ENCODE measurements at regions not wholly inside any gene's neighbourhood (a gene's known extent, or its start where the extent isn't known, plus 50 kb on each side); places are given as distances from the start of the nearest gene placed in this dataset.

DNA sequence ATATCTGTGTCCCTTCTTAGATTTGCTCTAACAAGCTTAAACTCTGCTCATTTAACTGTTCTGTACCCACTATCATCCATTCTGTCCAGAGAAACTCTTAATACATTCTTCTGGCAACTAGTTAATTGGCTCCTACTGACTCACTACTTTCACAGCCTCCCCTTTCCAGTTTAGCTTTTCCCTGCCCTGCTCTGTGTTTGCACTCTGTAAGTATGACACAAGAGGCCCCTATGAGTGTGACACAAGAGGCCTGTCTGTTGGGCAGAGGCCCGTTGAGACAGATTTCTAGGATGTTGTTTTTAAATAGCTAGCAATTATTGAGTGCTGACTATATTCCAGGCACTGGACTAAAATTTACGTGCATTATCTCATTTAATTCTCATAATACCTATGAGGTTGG, 246.0 kb upstream of the DAAM1 start:
- TF ChIP-seq GATA3 (IDR thresholded peaks at IDR 0.05; ENCODE audit: low read depth, low read length), result no peak
- no peak for TF ChIP-seq GATA2 (IDR thresholded peaks at IDR 0.05; ENCODE audit: low read depth, low read length)

DNA sequence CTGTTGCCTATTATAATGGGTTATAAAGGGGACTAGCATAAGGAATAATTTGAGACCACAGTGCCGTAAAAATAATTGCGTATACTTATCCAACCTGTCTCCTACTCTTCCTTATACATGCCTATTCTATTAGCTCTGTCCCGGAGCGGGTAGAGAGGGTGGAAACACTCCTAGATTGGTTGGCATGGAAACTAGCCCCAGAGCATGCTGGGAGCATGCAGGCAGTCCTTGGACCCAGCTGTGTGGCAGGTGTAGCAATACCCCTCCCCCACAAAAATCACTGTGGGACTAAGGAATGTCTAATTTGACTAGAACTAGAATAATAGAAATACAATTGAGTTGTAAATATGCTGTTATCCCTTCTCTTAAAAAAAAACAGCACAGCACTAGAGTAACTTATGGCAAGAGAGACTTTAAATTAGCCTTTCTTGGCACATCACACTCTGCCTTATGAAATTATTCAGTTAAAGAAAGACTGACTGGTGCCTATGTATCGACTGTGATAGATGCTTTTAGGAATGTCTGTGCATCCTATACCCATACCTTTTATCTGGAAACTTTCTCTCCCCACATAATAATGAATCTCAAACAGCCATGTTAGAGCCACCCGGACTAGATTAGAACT, 244.0 kb upstream of the DAAM1 start:
- TF ChIP-seq GATA3 (IDR thresholded peaks at IDR 0.05; ENCODE audit: low read depth, low read length), result no peak
- no peak for TF ChIP-seq GATA2 (IDR thresholded peaks at IDR 0.05; ENCODE audit: low read depth, low read length)

DNA sequence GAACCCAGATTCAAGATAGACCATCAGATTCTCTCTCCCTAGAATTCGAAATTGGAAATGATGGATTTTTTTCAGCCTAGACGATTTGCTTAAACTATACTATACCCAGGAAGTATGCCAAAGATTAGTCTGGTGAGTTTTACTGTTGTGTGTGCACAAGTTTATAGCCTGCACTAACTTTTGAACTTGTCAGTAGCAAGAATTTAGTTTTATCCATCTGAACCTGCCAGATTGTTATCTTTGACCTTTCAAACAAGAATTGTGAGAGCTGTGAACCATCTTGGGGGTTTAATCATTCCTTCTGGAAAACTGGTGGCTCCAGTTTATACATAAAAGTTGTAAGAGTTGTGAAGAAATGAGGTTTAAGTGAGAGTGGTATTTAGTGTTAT, 243.5 kb upstream of the DAAM1 start:
- no peak for TF ChIP-seq GATA2 (IDR thresholded peaks at IDR 0.05; ENCODE audit: low read depth, low read length)
- TF ChIP-seq GATA3 (IDR thresholded peaks at IDR 0.05; ENCODE audit: low read depth, low read length), result no peak

DNA sequence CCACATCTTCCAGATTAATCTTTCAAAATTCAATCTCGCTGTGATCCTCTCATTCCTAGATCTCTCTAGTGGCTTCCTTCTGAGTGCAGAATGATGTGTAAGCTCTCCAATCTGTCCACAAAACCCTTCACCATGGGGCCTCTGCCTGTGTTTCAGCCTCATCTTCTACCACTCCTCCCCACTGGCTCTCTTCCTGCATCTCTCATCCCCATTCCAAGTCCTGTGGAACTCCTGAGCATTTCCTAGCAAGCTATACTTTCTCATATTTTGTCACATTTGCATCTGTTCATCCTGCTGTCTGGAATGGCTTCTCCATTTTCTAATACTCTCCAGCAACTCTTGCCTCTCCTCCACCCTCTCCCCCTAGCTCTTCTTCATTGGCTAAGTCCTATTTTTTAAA, 242.0 kb upstream of the DAAM1 start:
- TF ChIP-seq GATA2 (IDR thresholded peaks at IDR 0.05; ENCODE audit: low read depth, low read length) (no peak), GATA3 (IDR thresholded peaks at IDR 0.05; ENCODE audit: low read depth, low read length) (no peak)

DNA sequence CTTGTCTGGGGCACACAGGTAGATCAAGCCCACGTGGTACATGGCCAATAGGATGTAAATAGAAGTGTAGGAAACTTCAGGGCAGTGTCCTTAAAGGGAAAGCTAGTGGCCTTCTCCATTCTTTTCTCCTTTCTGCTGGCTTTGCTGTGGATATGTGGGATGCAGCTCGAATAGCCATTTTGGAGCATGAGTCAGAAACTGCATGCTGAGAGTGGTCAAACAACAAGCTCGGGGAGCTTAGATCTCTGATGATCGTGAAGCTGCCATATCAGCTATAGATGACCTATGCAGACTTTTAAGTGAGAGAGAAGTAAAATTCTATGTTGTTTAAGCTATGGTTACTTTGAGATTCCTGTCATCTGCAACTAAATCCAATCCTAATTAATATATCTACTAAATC, 241.3 kb upstream of the DAAM1 start:
- TF ChIP-seq GATA2 (IDR thresholded peaks at IDR 0.05; ENCODE audit: low read depth, low read length) (no peak), GATA3 (IDR thresholded peaks at IDR 0.05; ENCODE audit: low read depth, low read length) (no peak)

DNA sequence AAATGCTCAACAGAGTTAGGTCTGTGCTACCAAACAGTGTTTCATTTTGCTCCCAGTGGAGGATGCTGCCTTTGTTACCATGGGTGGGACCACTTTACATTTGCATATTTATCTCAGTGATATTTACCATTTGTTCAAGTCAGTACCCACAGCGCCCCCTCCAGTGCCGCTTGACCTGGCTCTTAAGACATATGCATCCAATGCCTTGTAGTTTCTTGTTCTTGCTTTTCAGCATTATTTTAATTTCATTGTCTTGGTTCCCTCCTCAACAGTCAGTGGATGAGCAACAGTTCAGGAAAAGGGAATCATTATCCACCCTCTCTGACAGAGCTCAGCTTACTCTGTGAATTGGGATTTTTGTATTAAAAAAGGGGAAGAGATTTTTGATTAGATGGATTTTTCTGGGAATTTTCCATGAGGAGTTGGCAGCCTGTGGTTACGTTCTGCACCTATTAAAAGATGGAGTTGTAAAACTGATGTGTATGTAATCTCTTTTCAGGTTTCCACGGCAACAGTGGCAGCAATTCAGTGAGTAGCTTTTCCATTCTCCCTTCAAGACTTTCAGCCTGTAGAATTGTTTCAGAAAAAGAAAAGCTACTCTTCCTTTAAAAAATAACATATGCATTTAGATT, 240.5 kb upstream of the DAAM1 start:
- TF ChIP-seq GATA3 (IDR thresholded peaks at IDR 0.05; ENCODE audit: low read depth, low read length) (no peak), GATA2 (IDR thresholded peaks at IDR 0.05; ENCODE audit: low read depth, low read length) (no peak)

DNA sequence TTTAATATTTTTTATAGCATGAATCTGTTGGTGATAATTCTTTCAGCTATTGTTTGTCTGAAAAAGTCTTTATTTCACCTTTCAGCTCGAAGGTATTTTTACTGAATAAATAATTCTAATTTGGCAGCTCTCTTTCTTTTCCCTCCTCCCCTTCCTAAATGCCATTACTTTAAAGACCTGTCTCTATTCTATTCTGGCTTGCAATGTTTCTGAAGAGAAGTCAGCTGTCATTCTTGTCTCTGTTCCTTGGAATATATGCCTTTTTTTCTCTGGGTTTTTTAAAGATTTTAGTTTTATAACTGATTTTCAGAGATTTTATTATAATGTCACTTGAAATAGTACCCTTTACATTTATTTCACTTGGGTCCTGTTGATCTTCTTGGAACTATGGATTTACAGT, 237.9 kb upstream of the DAAM1 start:
- TF ChIP-seq GATA3 (IDR thresholded peaks at IDR 0.05; ENCODE audit: low read depth, low read length), result no peak
- no peak for TF ChIP-seq GATA2 (IDR thresholded peaks at IDR 0.05; ENCODE audit: low read depth, low read length)

DNA sequence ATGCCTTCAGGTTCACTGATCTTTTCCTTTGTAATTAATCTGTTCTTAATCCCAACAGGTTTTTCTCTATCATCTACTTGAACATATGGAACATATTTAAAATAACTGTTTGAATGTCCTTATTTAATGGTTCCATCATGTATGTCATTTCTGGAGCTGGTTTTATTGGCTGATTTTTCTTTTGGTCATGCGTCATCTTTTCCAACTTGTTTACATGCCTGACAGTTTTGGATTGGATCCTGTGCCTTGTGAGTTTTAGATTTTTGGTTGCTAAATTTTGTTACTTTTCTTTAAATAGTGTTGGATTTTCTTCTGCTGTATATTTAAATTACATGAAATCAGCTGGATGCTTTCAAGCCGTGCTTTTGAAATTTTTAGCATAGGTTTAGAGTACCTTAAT, 237.3 kb upstream of the DAAM1 start:
- TF ChIP-seq GATA2 (IDR thresholded peaks at IDR 0.05; ENCODE audit: low read depth, low read length), result no peak
- no peak for TF ChIP-seq GATA3 (IDR thresholded peaks at IDR 0.05; ENCODE audit: low read depth, low read length)

DNA sequence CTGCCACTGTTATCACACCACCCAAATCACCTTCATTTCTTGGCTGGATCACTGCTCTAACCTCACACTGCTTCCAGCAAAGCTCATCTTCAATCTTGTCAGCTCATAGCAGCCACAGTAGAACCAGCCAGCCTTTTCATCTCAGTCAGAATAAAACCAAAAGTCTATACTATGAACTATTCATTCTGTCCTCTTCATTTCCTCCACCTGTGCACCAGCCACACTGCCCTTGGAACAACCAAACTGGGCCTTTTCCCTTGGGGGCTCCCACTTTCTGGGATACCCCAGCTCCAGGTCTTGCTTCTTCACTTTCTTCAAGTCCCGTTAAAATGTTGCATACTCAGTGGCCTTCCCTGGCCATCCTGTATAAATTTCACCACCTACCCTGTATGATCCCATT, 234.4 kb upstream of the DAAM1 start:
- TF ChIP-seq GATA2 (IDR thresholded peaks at IDR 0.05; ENCODE audit: low read depth, low read length) (no peak), GATA3 (IDR thresholded peaks at IDR 0.05; ENCODE audit: low read depth, low read length) (no peak)

DNA sequence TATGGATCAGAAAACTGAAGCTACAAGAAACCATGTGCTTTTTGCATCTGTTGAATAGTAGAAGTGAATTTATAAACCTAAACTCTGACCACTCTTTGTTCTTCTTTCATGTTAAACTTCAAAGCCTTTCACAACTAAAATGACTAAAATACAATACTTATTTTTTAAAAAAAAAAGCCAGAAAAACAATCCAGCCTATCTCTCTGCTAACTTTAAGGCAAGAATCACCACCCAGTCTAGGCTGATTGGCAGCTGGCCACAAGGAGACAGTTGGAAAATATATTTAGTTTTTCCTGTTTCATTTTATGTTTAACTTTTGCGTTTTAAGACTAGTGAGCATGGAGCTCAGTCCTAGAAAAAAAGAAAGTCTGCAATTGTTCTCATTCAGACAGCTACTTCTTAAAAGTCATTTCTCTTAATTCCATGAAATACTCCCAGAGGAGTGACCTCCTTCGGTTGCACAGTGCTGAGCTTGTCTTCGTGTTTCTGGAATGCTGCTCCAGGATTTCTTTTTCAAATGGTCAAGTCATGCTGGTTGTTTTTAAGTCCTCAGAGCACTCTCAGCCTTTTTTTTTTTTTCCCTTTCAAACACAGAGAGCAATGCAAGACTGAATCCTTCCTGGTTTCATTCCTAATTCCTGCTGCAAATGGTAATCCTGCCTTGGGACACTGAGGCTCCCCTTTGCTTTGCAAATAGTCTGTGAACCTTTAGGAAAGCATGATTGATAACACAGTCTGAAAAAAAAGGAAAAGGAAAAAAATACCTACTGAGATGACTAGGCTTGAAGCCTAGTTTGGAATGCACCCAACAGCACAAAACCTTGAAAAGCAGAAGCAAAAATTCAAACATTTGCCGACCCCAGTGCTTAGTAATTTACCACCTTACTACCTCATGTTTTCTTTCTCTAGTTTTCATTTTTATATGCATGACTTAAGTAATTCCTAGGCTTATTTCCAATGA, 233.3 kb upstream of the DAAM1 start:
- TF ChIP-seq GATA3 (IDR thresholded peaks at IDR 0.05; ENCODE audit: low read depth, low read length) (no peak), GATA2 (IDR thresholded peaks at IDR 0.05; ENCODE audit: low read depth, low read length) (no peak)

DNA sequence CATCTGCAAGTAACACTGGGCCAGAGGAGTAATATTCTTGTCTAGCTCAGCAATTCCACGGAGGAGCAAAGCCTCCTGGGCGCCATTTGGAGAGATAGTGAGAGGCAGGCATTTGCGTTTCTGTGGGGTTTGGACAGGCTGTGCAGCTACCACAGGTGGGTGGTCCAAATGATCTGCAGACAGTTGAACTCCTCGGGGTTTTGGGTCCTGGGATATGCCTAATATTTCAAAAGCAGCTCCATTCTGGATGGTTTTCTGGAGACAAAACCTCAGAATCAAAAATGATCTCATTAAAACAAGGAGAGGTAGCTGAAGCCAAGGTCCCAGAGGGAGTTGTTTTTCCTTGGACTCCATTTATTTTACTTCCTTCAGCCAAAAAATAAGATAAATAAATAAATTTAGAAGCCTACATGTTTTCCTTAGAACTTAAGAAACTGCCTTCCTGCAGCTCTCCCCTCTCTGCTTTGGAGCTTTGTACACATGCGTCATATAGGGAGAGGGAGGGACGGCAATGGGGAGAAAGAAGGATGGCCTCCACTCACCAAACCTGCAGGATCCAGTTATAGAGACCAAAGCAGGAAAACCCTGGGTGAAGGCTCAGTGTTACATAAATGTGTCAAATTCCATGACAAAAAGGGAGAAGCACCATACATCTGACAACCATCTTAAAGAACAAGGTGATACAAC, 227.3 kb upstream of the DAAM1 start:
- TF ChIP-seq GATA3 (IDR thresholded peaks at IDR 0.05; ENCODE audit: low read depth, low read length) (no peak), GATA2 (IDR thresholded peaks at IDR 0.05; ENCODE audit: low read depth, low read length) (no peak)

DNA sequence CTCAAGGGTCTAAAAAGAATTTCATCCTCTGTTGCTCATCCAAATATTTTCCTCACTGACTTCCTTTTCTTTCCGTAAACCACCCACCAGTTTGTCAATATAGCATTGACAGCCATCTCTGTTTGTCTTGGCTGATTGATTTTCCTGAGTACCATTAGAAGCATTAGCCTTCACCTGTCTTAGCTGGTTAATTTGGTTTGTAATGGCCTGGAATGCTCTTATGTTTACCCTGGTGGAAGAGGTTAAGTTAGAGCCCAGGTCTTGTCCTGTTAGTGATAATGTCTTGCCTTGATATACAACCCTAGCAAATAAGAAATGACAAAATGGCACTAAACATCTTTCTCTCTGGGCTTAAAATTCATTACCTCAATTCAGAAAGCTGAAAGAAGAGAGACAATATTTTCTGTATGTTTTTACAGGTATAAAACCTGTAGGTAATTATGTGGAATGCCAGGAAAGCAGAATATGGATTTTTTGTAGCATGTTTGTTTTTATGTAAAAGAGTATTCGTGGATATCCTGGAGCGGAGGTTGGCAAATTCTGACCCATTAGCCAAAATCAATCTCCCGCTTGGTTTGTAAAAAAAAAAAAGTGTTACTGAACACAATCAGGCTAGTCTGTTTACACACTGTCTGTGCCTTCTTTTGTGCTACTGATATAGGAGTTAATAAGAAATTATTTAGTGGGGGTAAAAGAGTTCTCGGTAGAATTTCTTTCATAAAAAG, 224.4 kb upstream of the DAAM1 start:
- TF ChIP-seq GATA3 (IDR thresholded peaks at IDR 0.05; ENCODE audit: low read depth, low read length) (no peak), GATA2 (IDR thresholded peaks at IDR 0.05; ENCODE audit: low read depth, low read length) (no peak)

DNA sequence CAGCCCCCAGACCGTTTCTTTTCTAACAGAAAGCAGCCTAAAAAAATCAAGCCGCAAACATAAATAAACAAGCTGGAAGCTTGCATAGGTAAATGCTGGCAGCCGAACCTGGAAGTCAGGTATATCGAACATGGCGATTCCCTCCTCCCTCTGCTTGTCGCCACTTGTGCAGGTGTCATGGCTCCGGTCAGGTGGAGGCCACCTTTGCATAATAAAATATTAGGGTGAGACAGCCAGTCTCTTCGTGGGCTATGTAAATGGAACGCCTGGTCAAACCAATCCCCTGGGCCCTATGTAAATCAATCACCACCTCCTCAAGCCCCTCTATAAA, 223.9 kb upstream of the DAAM1 start:
- TF ChIP-seq GATA2 (IDR thresholded peaks at IDR 0.05; ENCODE audit: low read depth, low read length), result no peak
- no peak for TF ChIP-seq GATA3 (IDR thresholded peaks at IDR 0.05; ENCODE audit: low read depth, low read length)

DNA sequence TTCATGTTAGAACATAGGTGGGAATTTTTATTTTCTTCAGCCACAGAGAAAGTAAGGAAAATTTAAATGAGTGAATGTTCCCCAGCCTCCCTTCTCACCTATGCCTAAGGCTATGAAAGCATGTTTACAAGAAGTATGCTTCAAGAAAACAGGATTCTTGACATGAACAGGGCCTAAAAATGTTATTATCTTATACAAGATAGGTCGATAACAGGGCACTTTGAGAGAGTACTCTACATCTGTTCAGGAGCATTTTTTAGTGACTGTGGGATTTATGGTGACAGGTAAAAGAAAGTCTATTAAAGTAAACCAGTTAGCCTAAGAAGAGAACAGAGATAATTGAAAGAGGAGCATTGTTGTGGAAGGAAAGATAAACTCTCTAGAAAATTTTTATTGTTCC, 222.9 kb upstream of the DAAM1 start:
- no peak for TF ChIP-seq GATA2 (IDR thresholded peaks at IDR 0.05; ENCODE audit: low read depth, low read length)
- no peak for TF ChIP-seq GATA3 (IDR thresholded peaks at IDR 0.05; ENCODE audit: low read depth, low read length)
